ENCODE measurements at regions not wholly inside any gene's neighbourhood (a gene's known extent, or its start where the extent isn't known, plus 50 kb on each side); places are given as distances from the start of the nearest gene placed in this dataset.

GRCh38 chr1:234709473-234710228 lies 99.7 kb upstream of the IRF2BP2 start:
- TF ChIP-seq POLR2A (IDR thresholded peaks at IDR 0.05; ENCODE audit: borderline replicate concordance, extremely low read depth, insufficient read depth, insufficient read length) = no peak
- TF ChIP-seq CTCF (IDR thresholded peaks at IDR 0.05 in 2 of 3, conservative IDR thresholded peaks at IDR 0.05 in 1 of 3; ENCODE audit: borderline replicate concordance in 1 of 3, insufficient read depth in 1 of 3, low read depth in 2 of 3, low read length in 2 of 3) = no peak
- TF ChIP-seq, protein P1, sequence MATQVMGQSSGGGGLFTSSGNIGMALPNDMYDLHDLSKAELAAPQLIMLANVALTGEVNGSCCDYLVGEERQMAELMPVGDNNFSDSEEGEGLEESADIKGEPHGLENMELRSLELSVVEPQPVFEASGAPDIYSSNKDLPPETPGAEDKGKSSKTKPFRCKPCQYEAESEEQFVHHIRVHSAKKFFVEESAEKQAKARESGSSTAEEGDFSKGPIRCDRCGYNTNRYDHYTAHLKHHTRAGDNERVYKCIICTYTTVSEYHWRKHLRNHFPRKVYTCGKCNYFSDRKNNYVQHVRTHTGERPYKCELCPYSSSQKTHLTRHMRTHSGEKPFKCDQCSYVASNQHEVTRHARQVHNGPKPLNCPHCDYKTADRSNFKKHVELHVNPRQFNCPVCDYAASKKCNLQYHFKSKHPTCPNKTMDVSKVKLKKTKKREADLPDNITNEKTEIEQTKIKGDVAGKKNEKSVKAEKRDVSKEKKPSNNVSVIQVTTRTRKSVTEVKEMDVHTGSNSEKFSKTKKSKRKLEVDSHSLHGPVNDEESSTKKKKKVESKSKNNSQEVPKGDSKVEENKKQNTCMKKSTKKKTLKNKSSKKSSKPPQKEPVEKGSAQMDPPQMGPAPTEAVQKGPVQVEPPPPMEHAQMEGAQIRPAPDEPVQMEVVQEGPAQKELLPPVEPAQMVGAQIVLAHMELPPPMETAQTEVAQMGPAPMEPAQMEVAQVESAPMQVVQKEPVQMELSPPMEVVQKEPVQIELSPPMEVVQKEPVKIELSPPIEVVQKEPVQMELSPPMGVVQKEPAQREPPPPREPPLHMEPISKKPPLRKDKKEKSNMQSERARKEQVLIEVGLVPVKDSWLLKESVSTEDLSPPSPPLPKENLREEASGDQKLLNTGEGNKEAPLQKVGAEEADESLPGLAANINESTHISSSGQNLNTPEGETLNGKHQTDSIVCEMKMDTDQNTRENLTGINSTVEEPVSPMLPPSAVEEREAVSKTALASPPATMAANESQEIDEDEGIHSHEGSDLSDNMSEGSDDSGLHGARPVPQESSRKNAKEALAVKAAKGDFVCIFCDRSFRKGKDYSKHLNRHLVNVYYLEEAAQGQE (IDR thresholded peaks at IDR 0.05; ENCODE audit: low read depth) = no peak
- no peak for TF ChIP-seq EZH2 (IDR thresholded peaks at IDR 0.05)
- no peak for TF ChIP-seq EZH2phosphoT487 (IDR thresholded peaks at IDR 0.05; ENCODE audit: borderline replicate concordance)
- no peak for TF ChIP-seq ZNF274 (IDR thresholded peaks at IDR 0.05; ENCODE audit: low read depth, low read length)
- TF ChIP-seq, protein P2, sequence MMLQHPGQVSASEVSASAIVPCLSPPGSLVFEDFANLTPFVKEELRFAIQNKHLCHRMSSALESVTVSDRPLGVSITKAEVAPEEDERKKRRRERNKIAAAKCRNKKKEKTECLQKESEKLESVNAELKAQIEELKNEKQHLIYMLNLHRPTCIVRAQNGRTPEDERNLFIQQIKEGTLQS (IDR thresholded peaks at IDR 0.05) = no peak
- TF ChIP-seq YY1 (IDR thresholded peaks at IDR 0.05; ENCODE audit: extremely low read depth, insufficient replicate concordance, low read depth, low read length) = no peak
- no peak for TF ChIP-seq POLR2AphosphoS5 (IDR thresholded peaks at IDR 0.05; ENCODE audit: low read depth, low read length)
- no peak for TF ChIP-seq FOSL1 (IDR thresholded peaks at IDR 0.05; ENCODE audit: low read depth)
- TF ChIP-seq ELF1 (IDR thresholded peaks at IDR 0.05; ENCODE audit: borderline replicate concordance, low read depth) = no peak
- TF ChIP-seq, protein P3, sequence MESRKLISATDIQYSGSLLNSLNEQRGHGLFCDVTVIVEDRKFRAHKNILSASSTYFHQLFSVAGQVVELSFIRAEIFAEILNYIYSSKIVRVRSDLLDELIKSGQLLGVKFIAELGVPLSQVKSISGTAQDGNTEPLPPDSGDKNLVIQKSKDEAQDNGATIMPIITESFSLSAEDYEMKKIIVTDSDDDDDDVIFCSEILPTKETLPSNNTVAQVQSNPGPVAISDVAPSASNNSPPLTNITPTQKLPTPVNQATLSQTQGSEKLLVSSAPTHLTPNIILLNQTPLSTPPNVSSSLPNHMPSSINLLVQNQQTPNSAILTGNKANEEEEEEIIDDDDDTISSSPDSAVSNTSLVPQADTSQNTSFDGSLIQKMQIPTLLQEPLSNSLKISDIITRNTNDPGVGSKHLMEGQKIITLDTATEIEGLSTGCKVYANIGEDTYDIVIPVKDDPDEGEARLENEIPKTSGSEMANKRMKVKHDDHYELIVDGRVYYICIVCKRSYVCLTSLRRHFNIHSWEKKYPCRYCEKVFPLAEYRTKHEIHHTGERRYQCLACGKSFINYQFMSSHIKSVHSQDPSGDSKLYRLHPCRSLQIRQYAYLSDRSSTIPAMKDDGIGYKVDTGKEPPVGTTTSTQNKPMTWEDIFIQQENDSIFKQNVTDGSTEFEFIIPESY (IDR thresholded peaks at IDR 0.05; ENCODE audit: extremely low read depth, insufficient replicate concordance, low read length) = no peak
- no peak for TF ChIP-seq ZFX (IDR thresholded peaks at IDR 0.05)
